HEK293T (cell line): ENCODE measurements at regions not wholly inside any gene's neighbourhood (a gene's known extent, or its start where the extent isn't known, plus 50 kb on each side); places are given as distances from the start of the nearest gene placed in this dataset.

Source experiments
- ARNT ChIP-seq: fragments of 450-650 bp; IDR thresholded peaks from 2 replicates; pipeline ENCODE4 v1.6.1; 2017; ENCODE audit warnings: mild to moderate bottlenecking
- BHLHE40 ChIP-seq: fragments of 450-650 bp; IDR thresholded peaks from 2 replicates; pipeline ENCODE4 v1.6.1; 2016; ENCODE audit warnings: mild to moderate bottlenecking, moderate library complexity, borderline replicate concordance
- CTBP1 ChIP-seq: fragments of 450-650 bp; IDR thresholded peaks from 2 replicates; pipeline ENCODE4 v1.6.1; 2016; ENCODE audit warnings: borderline replicate concordance
- FOXA1 ChIP-seq: fragments of 450-650 bp; IDR thresholded peaks from 2 replicates; pipeline ENCODE4 v1.6.1; 2016; ENCODE audit warnings: mild to moderate bottlenecking
- FOXK2 ChIP-seq: fragments of 450-650 bp; IDR thresholded peaks from 2 replicates; pipeline ENCODE4 v1.6.1; 2016; ENCODE audit warnings: mild to moderate bottlenecking
- HDGF ChIP-seq: fragments of 450-650 bp; IDR thresholded peaks from 2 replicates; pipeline ENCODE4 v1.6.1; 2017; ENCODE audit warnings: antibody characterized with exemption, borderline replicate concordance
- L3MBTL2 ChIP-seq: fragments of 450-650 bp; conservative IDR thresholded peaks from 2 replicates; pipeline ENCODE4 v1.6.1; 2016; ENCODE audit warnings: mild to moderate bottlenecking
- LEF1 ChIP-seq: fragments of 450-650 bp; IDR thresholded peaks from 2 replicates; pipeline ENCODE4 v1.6.1; 2017; ENCODE audit warnings: mild to moderate bottlenecking, borderline replicate concordance
- NFRKB ChIP-seq: fragments of 450-650 bp; IDR thresholded peaks from 2 replicates; pipeline ENCODE4 v1.6.1; 2016; ENCODE audit warnings: mild to moderate bottlenecking, moderate library complexity
- SP1 ChIP-seq: fragments of 450-650 bp; IDR thresholded peaks from 2 replicates; pipeline ENCODE4 v1.6.1; 2017
- SUZ12 ChIP-seq: fragments of 450-650 bp; IDR thresholded peaks from 2 replicates; pipeline ENCODE4 v1.6.1; 2016; ENCODE audit warnings: mild to moderate bottlenecking

- no peak for TF ChIP-seq CTBP1
- no peak for TF ChIP-seq L3MBTL2
- no peak for TF ChIP-seq SP1
- TF ChIP-seq LEF1: no peak
- TF ChIP-seq SUZ12: no peak
- TF ChIP-seq FOXK2: no peak
- no peak for TF ChIP-seq BHLHE40
- TF ChIP-seq ARNT: no peak
- TF ChIP-seq FOXA1: no peak
- TF ChIP-seq HDGF: no peak
- no peak for TF ChIP-seq NFRKB
Measured at GRCh38 chr9:6098431-6098830, 83.0 kb upstream of the RANBP6 start.
